ENCODE measurements at regions not wholly inside any gene's neighbourhood (a gene's known extent, or its start where the extent isn't known, plus 50 kb on each side); places are given as distances from the start of the nearest gene placed in this dataset.

GRCh38 chr18:54515149-54515548, 75.9 kb upstream of the DYNAP start:
- no peak for ATAC-seq (ENCODE audit: insufficient number of reproducible peaks, low FRiP score, low read depth)
- no peak for DNase-seq (ENCODE audit: low spot score)
- no peak for TF ChIP-seq CTCF (IDR thresholded peaks at IDR 0.05)
- H3K9me3 ChIP-seq: no peaks in the 10 kb centered on the region
- H3K36me3 ChIP-seq: no peaks in the 10 kb centered on the region
- H3K27me3 ChIP-seq (replicated peaks; ENCODE audit: insufficient read depth): no peaks in the 10 kb centered on the region
- no peaks in the 10 kb centered on the region for H3K4me1 ChIP-seq (ENCODE audit: control insufficient read depth in 1 of 2, low read depth in 2 of 2)
- no peak overlapping the region for H3K27ac ChIP-seq
- no peak overlapping the region for H3K4me3 ChIP-seq

- H3K4me1 ChIP-seq (ENCODE audit: control insufficient read depth in 1 of 2, low read depth in 2 of 2): no peaks in the 10 kb centered on the region
- H3K27me3 ChIP-seq (replicated peaks; ENCODE audit: insufficient read depth): no peaks in the 10 kb centered on the region
- no peak overlapping the region for H3K27ac ChIP-seq
- no peak overlapping the region for H3K4me3 ChIP-seq
- H3K9me3 ChIP-seq: no peaks in the 10 kb centered on the region
- TF ChIP-seq CTCF (IDR thresholded peaks at IDR 0.05): no peak
- ATAC-seq (ENCODE audit: insufficient number of reproducible peaks, low FRiP score, low read depth) (no peak), DNase-seq (ENCODE audit: low spot score) (no peak)
- H3K36me3 ChIP-seq: no peaks in the 10 kb centered on the region
These were observed 73.5 kb upstream of the DYNAP start for GRCh38 chr18:54517521-54517920.

GRCh38 chr18:54521846-54522245, 69.2 kb upstream of the DYNAP start:
- H3K4me3 ChIP-seq: no peak overlapping the region
- H3K9me3 ChIP-seq: no peaks in the 10 kb centered on the region
- H3K27ac ChIP-seq: no peak overlapping the region
- no peak for TF ChIP-seq CTCF (IDR thresholded peaks at IDR 0.05)
- no peaks in the 10 kb centered on the region for H3K4me1 ChIP-seq (ENCODE audit: control insufficient read depth in 1 of 2, low read depth in 2 of 2)
- DNase-seq (ENCODE audit: low spot score) (no peak), ATAC-seq (ENCODE audit: insufficient number of reproducible peaks, low FRiP score, low read depth) (no peak)
- no peaks in the 10 kb centered on the region for H3K27me3 ChIP-seq (replicated peaks; ENCODE audit: insufficient read depth)
- no peaks in the 10 kb centered on the region for H3K36me3 ChIP-seq

GRCh38 chr18:54528942-54529376, 62.1 kb upstream of the DYNAP start:
- no peaks in the 10 kb centered on the region for H3K27me3 ChIP-seq (replicated peaks; ENCODE audit: insufficient read depth)
- H3K9me3 ChIP-seq: no peaks in the 10 kb centered on the region
- H3K36me3 ChIP-seq: no peaks in the 10 kb centered on the region
- H3K27ac ChIP-seq: no peak overlapping the region
- ATAC-seq (ENCODE audit: insufficient number of reproducible peaks, low FRiP score, low read depth): no peak
- DNase-seq (ENCODE audit: low spot score): no peak
- TF ChIP-seq CTCF (IDR thresholded peaks at IDR 0.05): no peak
- H3K4me1 ChIP-seq (ENCODE audit: control insufficient read depth in 1 of 2, low read depth in 2 of 2): no peaks in the 10 kb centered on the region
- no peak overlapping the region for H3K4me3 ChIP-seq

GRCh38 chr18:54529444-54529843, 61.6 kb upstream of the DYNAP start:
- no peak for TF ChIP-seq CTCF (IDR thresholded peaks at IDR 0.05)
- ATAC-seq (ENCODE audit: insufficient number of reproducible peaks, low FRiP score, low read depth) (no peak), DNase-seq (ENCODE audit: low spot score) (no peak)
- Histone ChIP-seq H3K27ac (no peak overlapping the region), H3K4me1 (ENCODE audit: control insufficient read depth in 1 of 2, low read depth in 2 of 2) (no peaks in the 10 kb centered on the region), H3K36me3 (no peaks in the 10 kb centered on the region), H3K27me3 (replicated peaks; ENCODE audit: insufficient read depth) (no peaks in the 10 kb centered on the region), H3K4me3 (no peak overlapping the region), H3K9me3 (no peaks in the 10 kb centered on the region)

Data from thoracic aorta (tissue), 2 donors.